ENCODE measurements at regions not wholly inside any gene's neighbourhood (a gene's known extent, or its start where the extent isn't known, plus 50 kb on each side); places are given as distances from the start of the nearest gene placed in this dataset.

GRCh38 chr6:22010102-22010501 is 286.7 kb downstream of the PRL start:
- Histone ChIP-seq H2AFZ (ENCODE audit: low read length) (no peak overlapping the region), H2BK15ac (ENCODE audit: low read depth, low read length) (no peak overlapping the region), H3K4me2 (ENCODE audit: insufficient read depth, insufficient read length, low read length) (no peak overlapping the region), H3K9me3 (ENCODE audit: control insufficient read depth, low read depth, low read length) (no peaks in the 10 kb centered on the region), H4K91ac (ENCODE audit: insufficient read length, low read depth, low read length) (no peak overlapping the region), H3K23ac (ENCODE audit: insufficient read length, low read depth, low read length) (no peak overlapping the region), H2AK5ac (ENCODE audit: insufficient read length, low read length) (no peak overlapping the region), H3K27ac (ENCODE audit: insufficient read length, low read depth, low read length) (no peak overlapping the region), H3K9ac (ENCODE audit: extremely low read depth, insufficient read length, low read length) (no peak overlapping the region), H3K18ac (ENCODE audit: insufficient read length, low read depth, low read length) (no peak overlapping the region), H3K14ac (ENCODE audit: insufficient read depth, low read length) (no peak overlapping the region), H3K4me1 (ENCODE audit: insufficient read depth, low read length) (no peaks in the 10 kb centered on the region; the same call in 1 of the 2 replicates), H3K23me2 (ENCODE audit: insufficient read length, low read depth, low read length, poor library complexity, severe bottlenecking) (no peaks in the 10 kb centered on the region), H3T11ph (ENCODE audit: low read length) (no peak overlapping the region), H2BK120ac (ENCODE audit: low read depth, low read length, poor library complexity, severe bottlenecking) (no peak overlapping the region), H3K56ac (ENCODE audit: insufficient read length, low read depth, low read length) (no peak overlapping the region), H4K20me1 (ENCODE audit: control insufficient read depth, insufficient read depth, insufficient read length) (no peaks in the 10 kb centered on the region), H4K8ac (replicated peaks; ENCODE audit: insufficient read length, low read depth, low read length) (no peak overlapping the region), H3K27me3 (ENCODE audit: insufficient read depth, low read length) (no peaks in the 10 kb centered on the region), H3K4ac (ENCODE audit: low read depth, low read length) (no peak overlapping the region), H2BK5ac (ENCODE audit: insufficient read length, low read length) (no peak overlapping the region), H4K5ac (ENCODE audit: insufficient read length, low read depth, low read length) (no peak overlapping the region), H3K79me2 (ENCODE audit: insufficient read depth, low read length) (peaks cover 4% of the 10 kb centered on the region; the same call in 1 of the 2 replicates), H2BK20ac (ENCODE audit: low read depth, low read length, poor library complexity, severe bottlenecking) (no peak overlapping the region), H3K79me1 (ENCODE audit: insufficient read depth, low read depth, low read length, poor library complexity, severe bottlenecking) (peaks cover 14% of the 10 kb centered on the region), H2BK12ac (ENCODE audit: insufficient read length, low read depth, low read length) (no peak overlapping the region)
- Mint-ChIP-seq H3K27ac (no peak overlapping the region), H3K9me3 (no peaks in the 10 kb centered on the region; a peak in 1 of 5 replicates), H3K4me1 (peaks cover 28 to 31% of the 10 kb centered on the region in 2 experiments), H3K27me3 (ENCODE audit: low read depth) (no peaks in the 10 kb centered on the region), H3K36me3 (ENCODE audit: insufficient read depth in 1 of 3, low read depth in 3 of 3) (peaks cover 5 to 15% (median 14%) of the 10 kb centered on the region in 3 experiments; a peak in 5 of 7 replicates), H3K4me3 (no peak overlapping the region)
- no peak for DNase-seq
- TF ChIP-seq CTCF (conservative IDR thresholded peaks at IDR 0.05): no peak
- WGBS (ENCODE audit: extremely low coverage, insufficient read length, low lambda C conversion rate): no CpG with 5 or more reads among the region's 3 CpGs
